HG03103 (cell line): ENCODE measurements at regions not wholly inside any gene's neighbourhood (a gene's known extent, or its start where the extent isn't known, plus 50 kb on each side); places are given as distances from the start of the nearest gene placed in this dataset.

Experiments
- ATAC-seq: cut with Tn5 transposase; IDR thresholded peaks from one replicate; pipeline ENCODE4 v1.9.1; 2021; ENCODE audit warnings: low read depth; ENCODE audit not compliant: unreplicated experiment

- no peak for ATAC-seq
These were observed 214.2 kb downstream of the WDR11 start for GRCh38 chr10:121065330-121065729.

- peak; percentile 95 for ATAC-seq
These were observed 218.1 kb downstream of the WDR11 start for GRCh38 chr10:121069061-121069850.

- no peak for ATAC-seq
These were observed 219.3 kb downstream of the WDR11 start for GRCh38 chr10:121070275-121071070.

DNA sequence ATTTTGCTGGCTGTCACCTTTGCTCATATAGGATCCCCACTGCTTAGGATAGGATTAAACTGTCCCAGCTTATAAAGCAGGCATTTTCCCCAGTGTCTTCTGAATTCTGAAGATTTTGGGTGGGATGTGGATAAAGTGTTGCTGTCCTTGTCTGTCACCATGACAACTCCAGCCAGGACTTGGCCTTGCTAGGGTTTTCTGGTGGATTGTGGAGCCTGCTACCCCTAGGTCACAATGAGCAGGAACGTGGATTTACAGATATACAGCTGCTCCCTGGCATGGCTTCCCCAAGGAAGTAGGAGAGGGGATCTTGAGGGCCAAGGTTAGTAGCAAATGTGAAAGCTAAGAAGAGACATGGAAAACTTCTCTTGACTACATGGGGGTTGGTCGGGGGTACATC lies 220.7 kb downstream of the WDR11 start:
- ATAC-seq = no peak

- ATAC-seq = no peak
These were observed 222.6 kb downstream of the WDR11 start for GRCh38 chr10:121073728-121074127.

GRCh38 chr10:121076776-121077715 lies 225.9 kb downstream of the WDR11 start:
- no peak for ATAC-seq

DNA sequence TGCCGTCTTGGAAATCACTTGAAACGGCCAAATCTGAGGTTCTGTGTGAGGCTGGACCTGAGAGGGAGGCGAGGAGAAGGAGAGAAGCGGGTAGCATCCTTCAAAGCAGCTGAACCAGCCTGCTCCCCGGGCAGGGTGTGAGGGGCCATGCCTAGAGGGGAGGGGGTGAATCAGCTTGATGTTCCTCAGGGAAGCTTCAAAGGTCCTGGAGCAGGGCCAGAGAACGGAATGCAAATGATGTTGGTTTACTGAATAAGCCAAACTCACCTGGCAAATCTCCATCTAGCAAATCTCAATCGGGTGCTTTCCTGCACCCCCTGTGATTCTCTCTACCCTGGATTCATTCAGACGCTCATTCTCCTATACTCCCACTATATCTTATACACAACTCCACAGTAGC lies 226.9 kb downstream of the WDR11 start:
- no peak for ATAC-seq

DNA sequence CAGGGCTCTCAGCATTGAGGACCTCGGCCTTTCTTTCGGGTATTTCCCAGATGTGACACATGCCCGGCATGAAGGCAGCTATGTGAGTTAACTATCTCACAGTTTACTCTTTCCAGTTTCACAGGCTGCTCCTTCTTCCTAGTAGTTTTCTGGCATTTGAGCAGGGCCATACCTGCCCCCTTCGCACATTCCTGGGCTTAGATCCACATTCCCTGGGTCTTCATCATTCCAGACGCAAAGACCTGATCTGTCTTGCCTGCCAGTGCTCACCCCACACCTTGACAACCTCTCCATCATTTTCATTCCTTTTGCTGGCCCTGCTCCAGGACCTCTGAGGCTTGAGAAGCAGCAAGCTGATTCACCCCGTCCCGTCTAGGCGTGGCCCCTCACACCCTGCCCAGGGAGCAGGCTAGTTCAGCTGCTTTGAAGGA lies 227.5 kb downstream of the WDR11 start:
- no peak for ATAC-seq

DNA sequence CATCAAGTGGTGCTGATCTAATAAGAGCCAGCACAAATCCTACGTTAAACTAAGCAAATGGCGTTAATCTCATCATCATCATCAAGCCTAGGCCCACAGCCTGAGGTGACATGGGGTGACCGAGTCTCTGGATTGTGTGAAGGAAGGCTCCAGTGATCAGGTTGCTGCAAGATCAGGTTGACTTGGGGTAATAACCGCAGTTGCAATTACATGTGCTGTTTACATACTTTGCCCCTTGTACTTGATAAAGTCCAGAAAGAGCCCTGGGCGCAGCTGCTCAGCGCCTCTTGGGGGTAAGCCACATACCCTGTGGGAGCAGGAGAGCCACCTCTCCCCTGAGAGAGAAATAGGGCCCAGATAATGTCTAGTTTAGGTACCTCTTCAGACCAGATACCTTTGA lies 228.1 kb downstream of the WDR11 start:
- ATAC-seq = no peak

- no peak for ATAC-seq
These were observed 229.2 kb downstream of the WDR11 start for GRCh38 chr10:121080281-121080891.

GRCh38 chr10:121081306-121081705 lies 230.1 kb downstream of the WDR11 start:
- no peak for ATAC-seq

DNA sequence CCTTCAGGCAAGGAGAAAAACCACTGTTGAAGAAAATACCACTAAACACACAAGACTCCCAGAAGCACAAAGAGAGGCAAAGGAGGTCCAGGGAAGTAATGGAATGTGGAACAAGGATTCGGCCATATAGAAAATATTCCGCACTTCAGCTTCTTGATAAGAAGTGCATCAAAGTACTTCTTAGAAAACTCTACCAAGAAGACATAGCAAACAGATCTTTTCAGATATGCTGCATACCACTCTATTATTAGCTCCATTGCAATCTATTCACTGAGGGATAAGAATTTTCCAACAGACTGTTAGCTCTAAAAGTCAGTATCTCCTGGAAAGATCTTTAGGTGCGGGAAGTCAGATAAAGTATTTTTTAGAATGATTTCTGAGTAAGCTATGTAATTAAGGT lies 231.8 kb downstream of the WDR11 start:
- no peak for ATAC-seq

DNA sequence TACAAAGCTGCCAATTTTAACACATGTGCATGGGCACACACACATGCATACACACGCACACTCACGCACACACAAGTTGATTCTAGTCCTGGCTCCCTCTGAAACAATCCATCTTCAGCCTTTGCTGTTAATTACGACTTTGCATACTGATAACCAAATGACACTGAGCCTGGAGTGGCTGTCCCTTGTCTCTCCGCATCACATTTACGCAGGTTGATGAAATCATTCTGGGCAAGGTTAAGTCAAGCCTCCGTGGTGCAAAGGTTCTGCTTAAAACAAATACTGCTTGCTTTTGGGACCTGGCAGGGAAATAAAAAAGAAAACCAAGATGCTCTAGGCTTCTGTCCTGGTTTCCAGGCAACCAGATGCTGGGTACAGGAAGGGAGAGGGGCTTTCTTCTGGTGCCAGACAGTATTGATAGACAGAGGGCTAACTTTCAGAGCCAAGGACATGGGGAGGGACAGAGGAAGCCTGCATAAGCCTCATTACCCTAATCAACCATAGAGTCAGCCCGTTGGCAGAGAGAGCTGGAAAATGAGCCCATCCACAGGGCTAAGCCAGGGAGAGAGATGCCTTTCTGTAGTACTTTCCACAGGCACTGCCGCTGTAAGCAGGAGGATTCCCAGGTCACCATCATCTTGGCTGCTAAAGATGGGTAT lies 233.0 kb downstream of the WDR11 start:
- no peak for ATAC-seq

- no peak for ATAC-seq
These were observed 233.5 kb downstream of the WDR11 start for GRCh38 chr10:121084675-121085070.

GRCh38 chr10:121085367-121085766 lies 234.2 kb downstream of the WDR11 start:
- ATAC-seq = no peak

DNA sequence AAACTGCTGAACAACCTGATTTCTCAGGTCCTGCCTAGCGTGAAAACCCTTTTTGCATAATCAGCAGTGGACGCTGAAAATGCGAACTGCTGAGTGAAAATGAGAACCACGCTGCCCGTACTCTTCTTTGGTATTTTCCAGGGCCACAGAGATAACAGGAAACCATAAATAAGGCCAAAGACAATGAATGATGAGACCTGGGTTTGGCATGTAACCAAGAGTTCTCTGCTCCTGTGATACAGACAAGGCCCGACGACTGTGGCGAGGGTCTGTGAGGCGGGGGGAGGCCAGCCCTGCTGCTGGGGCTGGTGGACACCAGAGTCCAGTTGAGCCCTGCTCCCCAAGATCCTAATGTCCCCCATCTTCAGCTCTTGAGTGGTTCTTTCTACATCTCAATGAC lies 236.0 kb downstream of the WDR11 start:
- no peak for ATAC-seq

GRCh38 chr10:121087688-121088087 lies 236.5 kb downstream of the WDR11 start:
- no peak for ATAC-seq

DNA sequence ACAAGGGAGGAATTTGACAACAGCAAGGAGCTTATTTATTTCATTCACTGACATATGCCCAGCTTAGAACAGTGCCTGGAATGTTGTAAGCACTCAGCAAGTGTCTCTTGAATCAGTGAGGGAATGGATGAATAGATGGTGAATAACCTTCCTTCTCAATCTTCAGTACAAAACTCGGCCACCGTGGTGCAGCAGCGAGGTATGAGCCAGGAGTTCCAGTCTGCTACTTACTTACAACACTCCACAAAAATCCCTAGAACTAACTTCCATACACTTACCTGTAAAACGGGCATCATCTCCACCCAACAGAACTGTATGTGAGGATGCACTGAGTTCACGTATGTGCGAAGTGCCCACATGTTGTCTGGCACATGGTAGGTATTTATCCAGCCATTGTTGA lies 237.4 kb downstream of the WDR11 start:
- no peak for ATAC-seq

- ATAC-seq = no peak
These were observed 238.3 kb downstream of the WDR11 start for GRCh38 chr10:121089434-121089833.
